Endometrium (tissue), 2 donors: ENCODE measurements at regions not wholly inside any gene's neighbourhood (a gene's known extent, or its start where the extent isn't known, plus 50 kb on each side); places are given as distances from the start of the nearest gene placed in this dataset.

Experiments used
- FAIRE-seq: peaks from 2 replicates; lab custom pipeline; 2012; peaks lifted over from hg19 to GRCh38; lab: Jason Lieb, UNC
- donor health status: control.
- donor health status: control.

- FAIRE-seq, result no peak
Observed at GRCh38 chr3:193989186-193989585, 146.8 kb upstream of the HES1 start.

- no peak for FAIRE-seq
Observed at GRCh38 chr3:193991666-193992424, 144.1 kb upstream of the HES1 start.

GRCh38 chr3:193992425-193993037 is 143.4 kb upstream of the HES1 start:
- no peak for FAIRE-seq

GRCh38 chr3:193996221-193996620 is 139.7 kb upstream of the HES1 start:
- no peak for FAIRE-seq

GRCh38 chr3:193996641-193997089 is 139.3 kb upstream of the HES1 start:
- FAIRE-seq, result no peak

- FAIRE-seq, result no peak
Observed at GRCh38 chr3:193997228-193998122, 138.5 kb upstream of the HES1 start.

- FAIRE-seq, result no peak
Observed at GRCh38 chr3:193998123-193998448, 137.9 kb upstream of the HES1 start.

GRCh38 chr3:193998628-193999195 is 137.2 kb upstream of the HES1 start:
- FAIRE-seq, result no peak

GRCh38 chr3:194000100-194000499 is 135.8 kb upstream of the HES1 start:
- no peak for FAIRE-seq

- no peak for FAIRE-seq
Observed at GRCh38 chr3:194000712-194001111, 135.2 kb upstream of the HES1 start.

- no peak for FAIRE-seq
Observed at GRCh38 chr3:194001728-194002459, 134.1 kb upstream of the HES1 start.

GRCh38 chr3:194003114-194004057 is 132.6 kb upstream of the HES1 start:
- FAIRE-seq, result no peak

GRCh38 chr3:194005930-194006501 is 129.9 kb upstream of the HES1 start:
- FAIRE-seq, result no peak

GRCh38 chr3:194007592-194008337 is 128.2 kb upstream of the HES1 start:
- FAIRE-seq, result no peak

- FAIRE-seq, result no peak
Observed at GRCh38 chr3:194009019-194009418, 126.9 kb upstream of the HES1 start.

- no peak for FAIRE-seq
Observed at GRCh38 chr3:194009892-194010533, 125.9 kb upstream of the HES1 start.

- FAIRE-seq, result no peak
Observed at GRCh38 chr3:194011807-194012206, 124.1 kb upstream of the HES1 start.

GRCh38 chr3:194013928-194014327 is 122.0 kb upstream of the HES1 start:
- FAIRE-seq, result no peak

- no peak for FAIRE-seq
Observed at GRCh38 chr3:194014756-194015155, 121.2 kb upstream of the HES1 start.
